Dermis blood vessel endothelial cell (primary cell): ENCODE measurements at regions not wholly inside any gene's neighbourhood (a gene's known extent, or its start where the extent isn't known, plus 50 kb on each side); places are given as distances from the start of the nearest gene placed in this dataset.
"Not testable (repeated sequence)": the region's sequence is repeated elsewhere in the genome, so short reads cannot be mapped to it uniquely, and the experiment has no call there.

ENCODE experiments used
- DNase-seq: peaks from one replicate; pipeline ENCODE4 v3.0.0; 2010

GRCh38 chr5:88666761-88667495, 216.1 kb downstream of the MEF2C start:
- DNase-seq, result peak; percentile 24

GRCh38 chr5:88665750-88666215, 217.2 kb downstream of the MEF2C start:
- no peak for DNase-seq

- DNase-seq, result no peak
Measured at GRCh38 chr5:88664645-88665044, 218.3 kb downstream of the MEF2C start.

GRCh38 chr5:88663793-88664216, 219.2 kb downstream of the MEF2C start:
- DNase-seq, result no peak

GRCh38 chr5:88662846-88663245, 220.1 kb downstream of the MEF2C start:
- no peak for DNase-seq

- DNase-seq, result no peak
Measured at GRCh38 chr5:88661806-88662207, 221.2 kb downstream of the MEF2C start.

GRCh38 chr5:88660947-88661805, 221.8 kb downstream of the MEF2C start:
- peak; percentile 64 for DNase-seq

GRCh38 chr5:88660264-88660946, 222.6 kb downstream of the MEF2C start:
- DNase-seq, result peak; percentile 21

GRCh38 chr5:88659529-88660263, 223.3 kb downstream of the MEF2C start:
- DNase-seq, result no peak

GRCh38 chr5:88658886-88659285, 224.1 kb downstream of the MEF2C start:
- DNase-seq, result no peak

- DNase-seq, result no peak
Measured at GRCh38 chr5:88657906-88658775, 224.8 kb downstream of the MEF2C start.

- no peak for DNase-seq
Measured at GRCh38 chr5:88657136-88657535, 225.8 kb downstream of the MEF2C start.

- no peak for DNase-seq
Measured at GRCh38 chr5:88656221-88656950, 226.6 kb downstream of the MEF2C start.

GRCh38 chr5:88653471-88653870, 229.5 kb downstream of the MEF2C start:
- DNase-seq, result no peak

GRCh38 chr5:88647901-88648300, 235.1 kb downstream of the MEF2C start:
- no peak for DNase-seq

GRCh38 chr5:88646866-88647265, 236.1 kb downstream of the MEF2C start:
- DNase-seq, result no peak

GRCh38 chr5:88644676-88645075, 238.3 kb downstream of the MEF2C start:
- no peak for DNase-seq

GRCh38 chr5:88643315-88643714, 239.7 kb downstream of the MEF2C start:
- no peak for DNase-seq

- DNase-seq, result no peak
Measured at GRCh38 chr5:88634014-88634413, 249.0 kb downstream of the MEF2C start.

GRCh38 chr5:88622890-88623289, 260.1 kb downstream of the MEF2C start:
- not testable (repeated sequence) for DNase-seq

GRCh38 chr5:88615767-88616166, 267.2 kb downstream of the MEF2C start:
- DNase-seq, result not testable (repeated sequence)
